ENCODE measurements at regions not wholly inside any gene's neighbourhood (a gene's known extent, or its start where the extent isn't known, plus 50 kb on each side); places are given as distances from the start of the nearest gene placed in this dataset.
A peak's percentile ranks its signal among the peaks of the same experiment; 100 is the strongest.

GRCh38 chr2:195521589-195521988, 135.4 kb upstream of the SLC39A10 start:
- Mint-ChIP-seq H3K9me3 (ENCODE audit: unreplicated experiment) (no peaks in the 10 kb centered on the region), H3K4me3 (ENCODE audit: unreplicated experiment) (no peak overlapping the region), H3K27ac (ENCODE audit: low read depth, unreplicated experiment) (peak overlapping the region; percentile 28), H3K36me3 (ENCODE audit: insufficient read depth, unreplicated experiment) (no peaks in the 10 kb centered on the region), H3K4me1 (ENCODE audit: insufficient read depth, unreplicated experiment) (peaks cover 10% of the 10 kb centered on the region), H3K27me3 (ENCODE audit: insufficient read depth, unreplicated experiment) (no peaks in the 10 kb centered on the region)
- no peak for DNase-seq (ENCODE audit: unreplicated experiment)
- TF ChIP-seq, protein P1, sequence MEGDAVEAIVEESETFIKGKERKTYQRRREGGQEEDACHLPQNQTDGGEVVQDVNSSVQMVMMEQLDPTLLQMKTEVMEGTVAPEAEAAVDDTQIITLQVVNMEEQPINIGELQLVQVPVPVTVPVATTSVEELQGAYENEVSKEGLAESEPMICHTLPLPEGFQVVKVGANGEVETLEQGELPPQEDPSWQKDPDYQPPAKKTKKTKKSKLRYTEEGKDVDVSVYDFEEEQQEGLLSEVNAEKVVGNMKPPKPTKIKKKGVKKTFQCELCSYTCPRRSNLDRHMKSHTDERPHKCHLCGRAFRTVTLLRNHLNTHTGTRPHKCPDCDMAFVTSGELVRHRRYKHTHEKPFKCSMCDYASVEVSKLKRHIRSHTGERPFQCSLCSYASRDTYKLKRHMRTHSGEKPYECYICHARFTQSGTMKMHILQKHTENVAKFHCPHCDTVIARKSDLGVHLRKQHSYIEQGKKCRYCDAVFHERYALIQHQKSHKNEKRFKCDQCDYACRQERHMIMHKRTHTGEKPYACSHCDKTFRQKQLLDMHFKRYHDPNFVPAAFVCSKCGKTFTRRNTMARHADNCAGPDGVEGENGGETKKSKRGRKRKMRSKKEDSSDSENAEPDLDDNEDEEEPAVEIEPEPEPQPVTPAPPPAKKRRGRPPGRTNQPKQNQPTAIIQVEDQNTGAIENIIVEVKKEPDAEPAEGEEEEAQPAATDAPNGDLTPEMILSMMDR (IDR thresholded peaks at IDR 0.05; ENCODE audit: unreplicated experiment), result no peak
- CTCF ChIA-PET, result interaction anchor here (0.6 to 1.4 kb wide), 4 partner anchors 12 to 1349 kb away, joined by 3 to 6 read pairs (median 4); no protein-coding TSS in a partner anchor
- intact Hi-C loops (cut with micrococcal nuclease), result loop anchor here (2.0 kb wide), 1 partner anchor 137 kb away; no protein-coding TSS in a partner anchor
- POLR2A ChIA-PET, result interaction anchor here (1.4 to 2.1 kb wide), 2 partner anchors 11 to 135 kb away, joined by 3 to 10 read pairs; partner anchors contain the start of gene SLC39A10
- BruUV-seq (replicated peaks), result no TSS peak

DNA sequence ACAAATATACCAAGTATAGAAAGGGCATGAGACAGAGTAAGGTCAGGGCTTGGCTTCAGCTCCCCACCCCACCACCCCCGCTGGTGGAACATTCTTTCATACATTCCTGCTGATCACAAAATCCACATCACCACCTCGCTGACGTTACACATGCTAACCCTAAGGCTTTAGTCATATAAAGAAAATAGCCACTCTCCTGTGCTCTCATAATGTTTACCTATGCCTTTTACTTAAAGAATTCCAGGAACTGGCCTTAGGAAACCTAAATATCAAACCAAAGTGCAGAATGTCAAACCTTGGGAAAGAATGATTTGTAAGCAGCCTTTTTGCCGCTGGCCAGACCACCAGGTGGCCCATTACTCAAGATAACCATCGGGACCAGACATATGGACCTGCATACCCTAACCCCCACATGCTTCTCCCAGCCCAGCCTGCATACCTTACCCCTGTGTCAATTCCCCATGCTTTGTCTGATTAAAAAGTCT, 136.3 kb upstream of the SLC39A10 start:
- POLR2A ChIA-PET, result interaction anchor here (0.7 to 2.1 kb wide), 5 partner anchors 12 to 138 kb away, joined by 3 to 10 read pairs (median 3); partner anchors contain the start of gene SLC39A10

DNA sequence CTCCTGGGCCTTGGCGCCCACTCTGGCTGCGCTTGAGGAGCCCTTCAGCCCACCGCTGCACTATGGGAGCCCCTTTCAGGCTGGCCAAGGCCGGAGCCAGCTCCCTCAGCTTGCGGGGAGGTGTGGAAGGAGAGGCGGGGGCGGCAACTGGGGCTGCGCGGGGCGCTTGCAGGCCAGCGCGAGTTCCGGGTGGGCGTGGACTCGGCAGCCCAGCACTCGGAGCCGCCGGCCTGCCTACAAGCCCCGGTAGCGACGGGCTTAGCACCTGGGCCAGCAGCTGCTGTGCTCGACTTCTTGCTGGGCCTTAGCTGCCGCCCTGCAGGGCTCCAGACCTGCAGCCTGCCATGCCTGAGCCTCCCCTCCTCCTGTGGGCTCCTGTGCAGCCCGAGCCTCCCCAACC, 141.5 kb upstream of the SLC39A10 start:
- CTCF ChIA-PET, result no interaction called here
- no peak for DNase-seq (ENCODE audit: unreplicated experiment)
- no peak overlapping the region for H3K4me3 Mint-ChIP-seq (ENCODE audit: unreplicated experiment)
- H3K27ac Mint-ChIP-seq (ENCODE audit: low read depth, unreplicated experiment), result no peak overlapping the region
- H3K36me3 Mint-ChIP-seq (ENCODE audit: insufficient read depth, unreplicated experiment), result no peaks in the 10 kb centered on the region
- POLR2A ChIA-PET, result no interaction called here
- TF ChIP-seq, protein P1 (IDR thresholded peaks at IDR 0.05; ENCODE audit: unreplicated experiment), result no peak
- BruUV-seq (replicated peaks), result no TSS peak
- H3K27me3 Mint-ChIP-seq (ENCODE audit: insufficient read depth, unreplicated experiment), result no peaks in the 10 kb centered on the region
- H3K4me1 Mint-ChIP-seq (ENCODE audit: insufficient read depth, unreplicated experiment), result no peaks in the 10 kb centered on the region
- intact Hi-C loops (cut with micrococcal nuclease), result no loop called here
- H3K9me3 Mint-ChIP-seq (ENCODE audit: unreplicated experiment), result no peaks in the 10 kb centered on the region

More for the DNA sequence above, 136.3 kb upstream of the SLC39A10 start:
- H3K36me3 Mint-ChIP-seq (ENCODE audit: insufficient read depth, unreplicated experiment), result no peaks in the 10 kb centered on the region
- no peak overlapping the region for H3K4me3 Mint-ChIP-seq (ENCODE audit: unreplicated experiment)
- no peaks in the 10 kb centered on the region for H3K27me3 Mint-ChIP-seq (ENCODE audit: insufficient read depth, unreplicated experiment)
- TF ChIP-seq, protein P1 (IDR thresholded peaks at IDR 0.05; ENCODE audit: unreplicated experiment), result no peak
- intact Hi-C loops (cut with micrococcal nuclease), result loop anchor here (2.0 kb wide), 1 partner anchor 138 kb away; no protein-coding TSS in a partner anchor
- no TSS peak for BruUV-seq (replicated peaks)
- H3K9me3 Mint-ChIP-seq (ENCODE audit: unreplicated experiment), result no peaks in the 10 kb centered on the region
- DNase-seq (ENCODE audit: unreplicated experiment), result peak; percentile 64
- peak overlapping the region; percentile 28 for H3K27ac Mint-ChIP-seq (ENCODE audit: low read depth, unreplicated experiment)
- CTCF ChIA-PET, result interaction anchor here (0.6 to 1.4 kb wide), 6 partner anchors 111 to 528 kb away, joined by 3 to 6 read pairs (median 3); no protein-coding TSS in a partner anchor
- H3K4me1 Mint-ChIP-seq (ENCODE audit: insufficient read depth, unreplicated experiment), result peaks cover 10% of the 10 kb centered on the region

DNA sequence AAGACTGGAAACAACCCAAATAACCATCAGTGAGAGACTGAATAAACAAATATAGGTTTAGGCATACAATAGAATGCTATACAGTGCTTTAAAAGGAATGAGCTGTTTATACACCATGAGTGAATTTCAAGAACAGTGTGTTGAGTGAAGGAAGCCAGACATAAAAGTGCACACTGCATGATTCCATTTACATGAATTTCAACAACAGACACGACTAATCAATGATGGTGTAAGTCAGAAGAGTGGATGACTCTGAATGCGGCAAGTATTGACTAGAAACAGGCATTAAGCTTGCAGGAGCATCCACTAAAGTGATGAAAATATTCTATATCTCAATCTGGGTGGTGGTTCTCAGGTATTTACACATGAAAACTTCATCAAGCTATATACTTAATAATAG, 142.7 kb upstream of the SLC39A10 start:
- Mint-ChIP-seq H3K9me3 (ENCODE audit: unreplicated experiment) (no peaks in the 10 kb centered on the region), H3K27ac (ENCODE audit: low read depth, unreplicated experiment) (no peak overlapping the region)

More for the DNA sequence above, 142.7 kb upstream of the SLC39A10 start:
- Mint-ChIP-seq H3K4me1 (ENCODE audit: insufficient read depth, unreplicated experiment) (no peaks in the 10 kb centered on the region), H3K4me3 (ENCODE audit: unreplicated experiment) (no peak overlapping the region), H3K36me3 (ENCODE audit: insufficient read depth, unreplicated experiment) (no peaks in the 10 kb centered on the region), H3K27me3 (ENCODE audit: insufficient read depth, unreplicated experiment) (no peaks in the 10 kb centered on the region)
- DNase-seq (ENCODE audit: unreplicated experiment), result no peak
- ChIA-PET POLR2A (no interaction called here), CTCF (interaction anchor here (1.0 kb wide), 1 partner anchor 195 kb away, joined by 3 read pairs; no protein-coding TSS in a partner anchor)
- TF ChIP-seq, protein P1 (IDR thresholded peaks at IDR 0.05; ENCODE audit: unreplicated experiment), result no peak
- intact Hi-C loops (cut with micrococcal nuclease), result no loop called here
- BruUV-seq (replicated peaks), result no TSS peak
